HG02981 (cell line): ENCODE measurements at regions not wholly inside any gene's neighbourhood (a gene's known extent, or its start where the extent isn't known, plus 50 kb on each side); places are given as distances from the start of the nearest gene placed in this dataset.
"Not testable (repeated sequence)": the region's sequence is repeated elsewhere in the genome, so short reads cannot be mapped to it uniquely, and the experiment has no call there.

Source experiments
- ATAC-seq: cut with Tn5 transposase; IDR thresholded peaks from one replicate; pipeline ENCODE4 v1.9.1; 2021; ENCODE audit warnings: mild to moderate bottlenecking, moderate library complexity; ENCODE audit not compliant: unreplicated experiment

- no peak for ATAC-seq
Measured at GRCh38 chr22:48936391-48936790, 891.3 kb downstream of the BRD1 start.

GRCh38 chr22:48934446-48934845, 893.2 kb downstream of the BRD1 start:
- ATAC-seq = no peak

- ATAC-seq = no peak
Measured at GRCh38 chr22:48931452-48931851, 896.2 kb downstream of the BRD1 start.

GRCh38 chr22:48929276-48929790, 898.3 kb downstream of the BRD1 start:
- ATAC-seq = no peak

- ATAC-seq = no peak
Measured at GRCh38 chr22:48927591-48927990, 900.1 kb downstream of the BRD1 start.

GRCh38 chr22:48926643-48927042, 901.0 kb downstream of the BRD1 start:
- ATAC-seq = no peak

- ATAC-seq = no peak
Measured at GRCh38 chr22:48926136-48926535, 901.5 kb downstream of the BRD1 start.

GRCh38 chr22:48925450-48925849, 902.2 kb downstream of the BRD1 start:
- no peak for ATAC-seq

GRCh38 chr22:48923996-48924395, 903.7 kb downstream of the BRD1 start:
- ATAC-seq = no peak

- ATAC-seq = no peak
Measured at GRCh38 chr22:48923165-48923865, 904.4 kb downstream of the BRD1 start.

GRCh38 chr22:48921411-48921903, 906.2 kb downstream of the BRD1 start:
- ATAC-seq = no peak

- no peak for ATAC-seq
Measured at GRCh38 chr22:48920776-48921241, 906.9 kb downstream of the BRD1 start.

GRCh38 chr22:48919851-48920589, 907.7 kb downstream of the BRD1 start:
- no peak for ATAC-seq

- no peak for ATAC-seq
Measured at GRCh38 chr22:48919187-48919590, 908.5 kb downstream of the BRD1 start.

- ATAC-seq = no peak
Measured at GRCh38 chr22:48918585-48919186, 909.0 kb downstream of the BRD1 start.

- not testable (repeated sequence) for ATAC-seq
Measured at GRCh38 chr22:48912356-48913066, 915.2 kb downstream of the BRD1 start.

GRCh38 chr22:48911647-48912046, 916.0 kb downstream of the BRD1 start:
- ATAC-seq = not testable (repeated sequence)

- ATAC-seq = not testable (repeated sequence)
Measured at GRCh38 chr22:48911067-48911466, 916.6 kb downstream of the BRD1 start.

- ATAC-seq = no peak
Measured at GRCh38 chr22:48908547-48908946, 919.1 kb downstream of the BRD1 start.

- ATAC-seq = no peak
Measured at GRCh38 chr22:48907591-48907990, 920.1 kb downstream of the BRD1 start.
